ENCODE measurements at regions not wholly inside any gene's neighbourhood (a gene's known extent, or its start where the extent isn't known, plus 50 kb on each side); places are given as distances from the start of the nearest gene placed in this dataset.

DNA sequence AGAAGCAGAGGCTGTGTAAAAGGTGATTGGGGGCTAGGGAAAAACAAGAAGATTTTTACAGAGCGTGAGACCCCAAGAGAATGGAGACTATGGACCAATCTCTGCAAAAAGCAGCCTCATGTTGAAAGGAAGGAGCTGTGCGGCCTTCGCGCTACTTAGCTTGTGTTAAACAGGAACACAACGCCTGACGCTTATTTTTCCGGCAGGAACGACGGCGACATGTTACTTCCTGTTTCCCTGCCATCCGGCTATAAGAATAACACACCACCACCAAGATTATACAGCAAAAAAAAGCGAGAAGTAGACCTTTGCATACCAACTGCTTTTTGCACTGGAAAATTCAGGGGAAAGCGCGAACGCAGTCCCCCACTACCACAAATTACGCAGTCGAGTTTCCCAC lies 272.7 kb downstream of the FAM72C start:
- Histone ChIP-seq H3K4me3 (no peak overlapping the region), H3K27me3 (peaks cover 0 to 24% of the 10 kb centered on the region in 2 donors), H3K27ac (no peak overlapping the region), H3K4me1 (no peaks in the 10 kb centered on the region), H3K9me3 (no peaks in the 10 kb centered on the region), H3K36me3 (replicated peaks in 1 of 2; ENCODE audit: insufficient read depth in 1 of 2, low read depth in 2 of 2) (no peaks in the 10 kb centered on the region)
- 3 to 6% methylated on average over 17 of the region's 17 CpGs for WGBS, 2 donors
- ATAC-seq (no peak), DNase-seq (peak in 1 of 4 donors; percentile 4)
- intact Hi-C loops (cut with DNase I) = no loop called here
- no peak for TF ChIP-seq POLR2A (IDR thresholded peaks at IDR 0.05)
- TF ChIP-seq, protein P1, sequence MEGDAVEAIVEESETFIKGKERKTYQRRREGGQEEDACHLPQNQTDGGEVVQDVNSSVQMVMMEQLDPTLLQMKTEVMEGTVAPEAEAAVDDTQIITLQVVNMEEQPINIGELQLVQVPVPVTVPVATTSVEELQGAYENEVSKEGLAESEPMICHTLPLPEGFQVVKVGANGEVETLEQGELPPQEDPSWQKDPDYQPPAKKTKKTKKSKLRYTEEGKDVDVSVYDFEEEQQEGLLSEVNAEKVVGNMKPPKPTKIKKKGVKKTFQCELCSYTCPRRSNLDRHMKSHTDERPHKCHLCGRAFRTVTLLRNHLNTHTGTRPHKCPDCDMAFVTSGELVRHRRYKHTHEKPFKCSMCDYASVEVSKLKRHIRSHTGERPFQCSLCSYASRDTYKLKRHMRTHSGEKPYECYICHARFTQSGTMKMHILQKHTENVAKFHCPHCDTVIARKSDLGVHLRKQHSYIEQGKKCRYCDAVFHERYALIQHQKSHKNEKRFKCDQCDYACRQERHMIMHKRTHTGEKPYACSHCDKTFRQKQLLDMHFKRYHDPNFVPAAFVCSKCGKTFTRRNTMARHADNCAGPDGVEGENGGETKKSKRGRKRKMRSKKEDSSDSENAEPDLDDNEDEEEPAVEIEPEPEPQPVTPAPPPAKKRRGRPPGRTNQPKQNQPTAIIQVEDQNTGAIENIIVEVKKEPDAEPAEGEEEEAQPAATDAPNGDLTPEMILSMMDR (IDR thresholded peaks at IDR 0.05) = no peak

DNA sequence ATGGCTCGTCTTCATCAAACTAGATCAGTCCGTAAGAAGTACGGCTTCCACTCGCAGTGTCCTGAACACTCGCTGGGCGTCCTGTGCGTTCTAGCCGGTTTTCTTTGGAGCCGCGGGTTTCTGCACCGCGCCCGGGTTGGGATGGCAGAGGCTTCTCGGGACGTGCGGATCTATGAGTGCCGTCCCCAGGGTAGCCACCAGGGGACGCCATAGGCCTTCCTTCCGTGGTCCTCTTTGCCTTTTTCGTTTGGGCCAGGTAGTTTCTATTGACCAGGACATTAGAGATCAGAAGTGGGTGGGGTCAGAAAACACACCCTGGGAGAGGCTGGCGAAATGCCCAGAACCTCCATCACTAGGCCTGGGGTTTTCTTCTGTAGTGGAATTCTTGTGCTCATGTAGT lies 273.8 kb downstream of the FAM72C start:
- ATAC-seq (peak; percentile 53), DNase-seq (peak; percentile 19 to 51 (median 44))
- WGBS, 2 donors = 1 to 4% methylated on average over 5 to 21 of the region's 21 CpGs
- TF ChIP-seq POLR2A (IDR thresholded peaks at IDR 0.05) = no peak
- TF ChIP-seq, protein P1 (IDR thresholded peaks at IDR 0.05) = peak in 6 of 7 experiments; percentile 16 to 49 (median 36)
- H3K27me3 ChIP-seq = peaks cover 0 to 24% of the 10 kb centered on the region in 2 donors
- H3K27ac ChIP-seq = no peak overlapping the region
- H3K4me1 ChIP-seq = no peaks in the 10 kb centered on the region
- no peak overlapping the region for H3K4me3 ChIP-seq
- intact Hi-C loops (cut with DNase I) = no loop called here
- no peaks in the 10 kb centered on the region for H3K36me3 ChIP-seq (replicated peaks in 1 of 2; ENCODE audit: insufficient read depth in 1 of 2, low read depth in 2 of 2)
- H3K9me3 ChIP-seq = no peaks in the 10 kb centered on the region

- H3K9me3 ChIP-seq = no peaks in the 10 kb centered on the region
- TF ChIP-seq, protein P1 (IDR thresholded peaks at IDR 0.05) = no peak
- no peak for TF ChIP-seq POLR2A (IDR thresholded peaks at IDR 0.05)
- H3K36me3 ChIP-seq (replicated peaks in 1 of 2; ENCODE audit: insufficient read depth in 1 of 2, low read depth in 2 of 2) = no peaks in the 10 kb centered on the region
- H3K4me3 ChIP-seq = no peak overlapping the region
- ATAC-seq (no peak), DNase-seq (no peak)
- intact Hi-C loops (cut with DNase I) = no loop called here
- H3K4me1 ChIP-seq = no peaks in the 10 kb centered on the region
- H3K27ac ChIP-seq = no peak overlapping the region
- WGBS, 2 donors = 67 to 72% methylated on average over 3 of the region's 3 CpGs
- H3K27me3 ChIP-seq = peaks cover 0 to 36% of the 10 kb centered on the region in 2 donors
Measured at GRCh38 chr1:143694085-143694484, 277.7 kb downstream of the FAM72C start.

GRCh38 chr1:143691971-143692529 lies 279.7 kb downstream of the FAM72C start:
- DNase-seq = no peak
- TF ChIP-seq POLR2A (IDR thresholded peaks at IDR 0.05) = no peak
- TF ChIP-seq, protein P1 (IDR thresholded peaks at IDR 0.05) = no peak
- Histone ChIP-seq H3K9me3 (no peaks in the 10 kb centered on the region), H3K4me1 (no peaks in the 10 kb centered on the region), H3K27me3 (peaks cover 0 to 18% of the 10 kb centered on the region in 2 donors), H3K36me3 (replicated peaks in 1 of 2; ENCODE audit: insufficient read depth in 1 of 2, low read depth in 2 of 2) (no peaks in the 10 kb centered on the region), H3K27ac (no peak overlapping the region), H3K4me3 (no peak overlapping the region)
- ATAC-seq = no peak
- intact Hi-C loops (cut with DNase I) = no loop called here
- WGBS, 2 donors = 6 to 8% methylated on average over 28 to 29 of the region's 29 CpGs

GRCh38 chr1:143691400-143691891 lies 280.3 kb downstream of the FAM72C start:
- Histone ChIP-seq H3K36me3 (replicated peaks in 1 of 2; ENCODE audit: insufficient read depth in 1 of 2, low read depth in 2 of 2) (no peaks in the 10 kb centered on the region), H3K9me3 (no peaks in the 10 kb centered on the region), H3K4me3 (no peak overlapping the region), H3K27me3 (peaks cover 0 to 14% of the 10 kb centered on the region in 2 donors), H3K4me1 (no peaks in the 10 kb centered on the region), H3K27ac (no peak overlapping the region)
- TF ChIP-seq POLR2A (IDR thresholded peaks at IDR 0.05) = no peak
- TF ChIP-seq, protein P1 (IDR thresholded peaks at IDR 0.05) = no peak
- intact Hi-C loops (cut with DNase I) = no loop called here
- ATAC-seq (no peak), DNase-seq (no peak)
- WGBS, 2 donors = 17 to 26% methylated on average over 7 to 13 of the region's 27 CpGs

Data from body of pancreas (tissue), 4 donors.